ENCODE measurements at regions not wholly inside any gene's neighbourhood (a gene's known extent, or its start where the extent isn't known, plus 50 kb on each side); places are given as distances from the start of the nearest gene placed in this dataset.

- H3K9ac ChIP-seq (ENCODE audit: low read depth, low read length): no peak overlapping the region
- no peaks in the 10 kb centered on the region for H3K4me1 ChIP-seq (ENCODE audit: insufficient read depth, low read length)
- no peaks in the 10 kb centered on the region for H3K36me3 ChIP-seq (ENCODE audit: insufficient read depth, low read length)
- H2AFZ ChIP-seq (ENCODE audit: low read depth, low read length): no peak overlapping the region
- H4K20me1 ChIP-seq (ENCODE audit: insufficient read depth, low read length): no peaks in the 10 kb centered on the region
- no peaks in the 10 kb centered on the region for H3K9me3 ChIP-seq (ENCODE audit: insufficient read depth, low read length, severe bottlenecking)
- ATAC-seq (ENCODE audit: insufficient read depth, low read depth) (no peak), DNase-seq (no peak)
- TF ChIP-seq CTCF (IDR thresholded peaks at IDR 0.05; ENCODE audit: borderline replicate concordance, extremely low read depth, low read length, poor library complexity, severe bottlenecking): no peak
- TF ChIP-seq EZH2 (IDR thresholded peaks at IDR 0.05; ENCODE audit: borderline replicate concordance, low read depth, low read length, severe bottlenecking): no peak
- no peaks in the 10 kb centered on the region for H3K79me2 ChIP-seq (ENCODE audit: insufficient read depth, low read length)
- peaks cover 3% of the 10 kb centered on the region for H3K27me3 ChIP-seq (ENCODE audit: insufficient read depth, low read length, poor library complexity)
- no peak overlapping the region for H3K27ac ChIP-seq (ENCODE audit: low read length)
- no peak overlapping the region for H3K4me2 ChIP-seq (ENCODE audit: insufficient read depth, low read length)
- no peak overlapping the region for H3K4me3 ChIP-seq (ENCODE audit: low read depth in 1 of 2, low read length in 2 of 2)
Observed at GRCh38 chr2:173658946-173659371, 304.3 kb downstream of the CDCA7 start.

- DNase-seq: no peak
- Histone ChIP-seq H3K27ac (ENCODE audit: low read length) (no peak overlapping the region), H3K4me3 (ENCODE audit: low read depth in 1 of 2, low read length in 2 of 2) (no peak overlapping the region), H3K27me3 (ENCODE audit: insufficient read depth, low read length, poor library complexity) (peaks cover 6% of the 10 kb centered on the region), H4K20me1 (ENCODE audit: insufficient read depth, low read length) (no peaks in the 10 kb centered on the region), H2AFZ (ENCODE audit: low read depth, low read length) (no peak overlapping the region), H3K9ac (ENCODE audit: low read depth, low read length) (no peak overlapping the region), H3K4me1 (ENCODE audit: insufficient read depth, low read length) (no peaks in the 10 kb centered on the region), H3K4me2 (ENCODE audit: insufficient read depth, low read length) (no peak overlapping the region), H3K36me3 (ENCODE audit: insufficient read depth, low read length) (no peaks in the 10 kb centered on the region), H3K9me3 (ENCODE audit: insufficient read depth, low read length, severe bottlenecking) (no peaks in the 10 kb centered on the region), H3K79me2 (ENCODE audit: insufficient read depth, low read length) (no peaks in the 10 kb centered on the region)
- no peak for ATAC-seq (ENCODE audit: insufficient read depth, low read depth)
- TF ChIP-seq EZH2 (IDR thresholded peaks at IDR 0.05; ENCODE audit: borderline replicate concordance, low read depth, low read length, severe bottlenecking) (no peak), CTCF (IDR thresholded peaks at IDR 0.05; ENCODE audit: borderline replicate concordance, extremely low read depth, low read length, poor library complexity, severe bottlenecking) (no peak)
Observed at GRCh38 chr2:173659509-173659908, 304.8 kb downstream of the CDCA7 start.

- H3K79me2 ChIP-seq (ENCODE audit: insufficient read depth, low read length): no peaks in the 10 kb centered on the region
- H3K36me3 ChIP-seq (ENCODE audit: insufficient read depth, low read length): no peaks in the 10 kb centered on the region
- no peaks in the 10 kb centered on the region for H4K20me1 ChIP-seq (ENCODE audit: insufficient read depth, low read length)
- TF ChIP-seq CTCF (IDR thresholded peaks at IDR 0.05; ENCODE audit: borderline replicate concordance, extremely low read depth, low read length, poor library complexity, severe bottlenecking) (no peak), EZH2 (IDR thresholded peaks at IDR 0.05; ENCODE audit: borderline replicate concordance, low read depth, low read length, severe bottlenecking) (no peak)
- no peak overlapping the region for H3K4me2 ChIP-seq (ENCODE audit: insufficient read depth, low read length)
- no peak overlapping the region for H2AFZ ChIP-seq (ENCODE audit: low read depth, low read length)
- no peaks in the 10 kb centered on the region for H3K4me1 ChIP-seq (ENCODE audit: insufficient read depth, low read length)
- no peak overlapping the region for H3K4me3 ChIP-seq (ENCODE audit: low read depth in 1 of 2, low read length in 2 of 2)
- no peak for DNase-seq
- peaks cover 9% of the 10 kb centered on the region for H3K27me3 ChIP-seq (ENCODE audit: insufficient read depth, low read length, poor library complexity)
- H3K27ac ChIP-seq (ENCODE audit: low read length): no peak overlapping the region
- H3K9ac ChIP-seq (ENCODE audit: low read depth, low read length): no peak overlapping the region
- ATAC-seq (ENCODE audit: insufficient read depth, low read depth): no peak
- no peaks in the 10 kb centered on the region for H3K9me3 ChIP-seq (ENCODE audit: insufficient read depth, low read length, severe bottlenecking)
Observed at GRCh38 chr2:173661586-173661985, 303.6 kb downstream of the SP3 start.

GRCh38 chr2:173663353-173663752 is 301.8 kb downstream of the SP3 start:
- no peaks in the 10 kb centered on the region for H3K79me2 ChIP-seq (ENCODE audit: insufficient read depth, low read length)
- DNase-seq (no peak), ATAC-seq (ENCODE audit: insufficient read depth, low read depth) (no peak)
- TF ChIP-seq EZH2 (IDR thresholded peaks at IDR 0.05; ENCODE audit: borderline replicate concordance, low read depth, low read length, severe bottlenecking): no peak
- no peak overlapping the region for H3K4me2 ChIP-seq (ENCODE audit: insufficient read depth, low read length)
- no peak overlapping the region for H3K9ac ChIP-seq (ENCODE audit: low read depth, low read length)
- no peaks in the 10 kb centered on the region for H3K36me3 ChIP-seq (ENCODE audit: insufficient read depth, low read length)
- no peak overlapping the region for H2AFZ ChIP-seq (ENCODE audit: low read depth, low read length)
- H3K4me3 ChIP-seq (ENCODE audit: low read depth in 1 of 2, low read length in 2 of 2): no peak overlapping the region
- H3K4me1 ChIP-seq (ENCODE audit: insufficient read depth, low read length): no peaks in the 10 kb centered on the region
- no peaks in the 10 kb centered on the region for H4K20me1 ChIP-seq (ENCODE audit: insufficient read depth, low read length)
- H3K9me3 ChIP-seq (ENCODE audit: insufficient read depth, low read length, severe bottlenecking): no peaks in the 10 kb centered on the region
- H3K27me3 ChIP-seq (ENCODE audit: insufficient read depth, low read length, poor library complexity): peaks cover 15% of the 10 kb centered on the region
- no peak overlapping the region for H3K27ac ChIP-seq (ENCODE audit: low read length)

Data from DND-41 (cell line).